KG1 (cell line): ENCODE measurements at regions not wholly inside any gene's neighbourhood (a gene's known extent, or its start where the extent isn't known, plus 50 kb on each side); places are given as distances from the start of the nearest gene placed in this dataset.
"Not testable (repeated sequence)": the region's sequence is repeated elsewhere in the genome, so short reads cannot be mapped to it uniquely, and the experiment has no call there.

Experiments used
- DNase-seq: peaks from one replicate; lab custom pipeline; 2025; lab: John Stamatoyannopoulos, UW

DNA sequence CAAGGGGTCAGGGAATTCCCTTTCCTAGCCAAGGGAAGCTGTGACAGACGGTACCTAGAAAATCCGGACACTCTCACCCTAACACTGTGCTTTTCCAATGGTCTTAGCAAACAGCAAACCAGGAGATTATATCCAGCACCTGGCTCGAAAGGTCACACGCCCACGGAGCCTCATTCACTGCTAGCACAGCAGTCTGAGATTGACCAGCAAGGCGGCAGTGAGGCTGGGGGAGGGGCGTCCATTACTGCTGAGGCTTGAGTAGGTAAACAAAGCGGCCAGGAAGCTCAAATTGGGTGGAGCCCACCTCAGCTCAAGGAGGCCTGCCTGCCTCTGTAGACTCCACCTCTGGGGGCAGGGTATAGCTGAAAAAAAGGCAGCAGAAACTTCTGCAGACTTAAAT lies 447.3 kb downstream of the RSL24D1 start:
- DNase-seq = not testable (repeated sequence)

DNA sequence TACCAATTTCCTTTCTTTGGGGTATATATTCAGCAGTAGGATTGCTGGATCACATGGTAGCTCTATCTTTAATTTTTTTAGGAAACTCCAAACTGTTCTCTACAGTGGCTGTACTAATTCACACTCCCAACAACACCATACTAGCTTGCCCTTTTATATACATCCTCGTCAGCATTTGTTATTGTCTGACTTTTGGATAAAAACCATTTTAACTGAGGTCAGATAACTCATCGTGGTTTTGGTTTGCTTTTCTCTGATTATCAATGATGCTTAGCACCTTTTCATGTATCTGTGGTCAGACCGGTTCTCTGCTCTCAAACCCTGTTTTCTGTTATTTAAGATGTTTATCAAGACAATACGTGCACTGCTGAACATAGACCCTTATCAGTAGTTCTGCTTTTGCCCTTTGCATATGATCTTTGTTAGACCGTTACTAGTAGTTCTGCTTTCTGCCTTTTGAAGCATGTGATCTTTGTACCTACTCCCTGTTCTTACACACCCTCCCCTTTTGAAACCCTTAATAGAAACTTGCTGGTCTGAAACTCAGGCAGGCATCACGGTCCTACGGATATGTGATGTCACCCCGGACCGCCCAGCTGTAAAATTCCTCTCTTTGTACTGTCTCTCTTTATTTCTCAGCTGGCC lies 474.3 kb downstream of the RSL24D1 start:
- no peak for DNase-seq

DNA sequence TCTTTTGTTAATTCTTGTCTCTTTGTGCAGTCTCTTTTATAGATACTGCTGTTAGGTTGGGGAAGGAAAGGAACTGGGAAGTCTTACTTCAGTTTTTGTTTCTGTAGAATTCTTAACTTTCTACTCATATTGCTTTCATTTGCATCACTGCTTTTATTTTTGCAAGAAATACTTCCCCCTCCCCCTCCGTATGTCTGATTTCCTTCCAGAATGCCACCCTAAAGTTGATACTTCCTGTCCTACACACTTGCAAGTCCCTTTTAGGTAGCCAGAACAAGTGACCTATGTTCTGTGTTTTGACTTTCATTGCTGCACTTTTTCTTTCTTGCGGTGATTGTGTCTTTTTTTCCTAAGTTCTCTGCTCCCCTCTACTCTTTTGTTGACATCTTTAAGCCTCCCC lies 477.4 kb downstream of the RSL24D1 start:
- DNase-seq = no peak

DNA sequence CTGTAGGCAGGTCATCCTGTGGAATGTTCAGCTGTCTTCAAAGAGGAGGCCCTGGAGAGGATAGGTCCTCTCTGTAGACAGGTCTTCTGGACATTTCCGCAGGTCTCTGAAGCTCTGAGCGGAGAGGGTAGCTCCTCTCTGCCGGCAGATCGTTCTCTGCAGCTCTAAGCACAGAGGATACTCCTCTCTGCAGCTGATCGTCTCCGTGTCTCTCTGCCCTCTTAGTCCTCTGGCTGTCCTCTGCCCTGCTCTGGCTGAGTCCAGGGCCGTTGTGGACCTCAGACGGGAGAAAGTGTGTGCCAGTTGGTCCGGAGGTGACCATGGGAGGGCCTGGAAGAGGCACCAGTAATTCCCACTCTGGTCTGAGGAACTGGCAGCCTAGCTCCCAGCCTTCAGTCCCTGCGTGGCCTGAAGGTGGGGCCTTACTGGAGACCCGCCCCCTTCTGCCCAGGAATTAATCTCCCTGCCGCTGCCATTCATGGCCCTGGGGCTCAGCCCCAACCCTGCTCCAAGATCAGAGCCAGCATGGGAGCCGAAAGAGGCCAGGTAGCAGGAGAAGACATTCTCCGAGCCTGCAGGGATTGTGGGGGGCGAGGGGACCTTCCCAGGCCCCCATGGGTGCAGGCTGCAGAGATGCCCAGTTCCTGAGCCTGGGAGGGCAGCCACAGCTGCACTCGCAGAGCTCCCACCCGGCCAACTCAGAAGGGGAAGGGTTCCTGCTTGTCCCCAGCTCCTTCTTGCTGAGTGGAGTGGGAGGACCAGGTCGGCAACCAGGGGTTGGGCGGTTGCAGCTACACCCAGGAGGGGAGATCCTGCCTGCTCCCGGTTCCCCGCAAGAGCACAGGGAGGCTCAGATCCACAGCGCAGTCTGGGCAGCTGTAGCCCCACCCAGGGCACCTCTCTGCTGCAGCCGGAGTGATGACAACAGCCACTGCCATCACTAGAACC lies 488.7 kb downstream of the RSL24D1 start:
- DNase-seq = no peak

DNA sequence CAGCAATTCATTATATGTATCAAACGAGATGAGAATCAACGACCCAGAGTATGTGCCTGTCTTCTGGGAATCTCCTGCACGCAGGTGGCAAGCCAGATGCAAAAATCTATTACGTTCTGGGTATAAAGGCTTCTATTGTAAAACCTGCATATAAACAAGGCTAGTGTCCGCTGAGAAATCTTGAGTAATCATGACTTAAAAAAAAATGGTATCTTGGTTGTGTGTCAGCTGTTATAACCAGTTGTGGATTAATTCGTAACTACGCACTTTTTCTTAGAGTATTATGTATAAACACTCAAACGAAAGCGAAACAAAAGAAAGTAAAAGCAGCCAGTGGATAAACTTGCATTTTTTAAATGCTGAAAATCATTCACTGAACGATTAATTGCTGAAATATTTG lies 509.1 kb downstream of the RSL24D1 start:
- no peak for DNase-seq
